GM23248 (cell line): ENCODE measurements at regions not wholly inside any gene's neighbourhood (a gene's known extent, or its start where the extent isn't known, plus 50 kb on each side); places are given as distances from the start of the nearest gene placed in this dataset.

ENCODE experiments used
- DNase-seq: peaks from one replicate; pipeline ENCODE4 v3.0.0-alpha.2; 2015
- H2AFZ ChIP-seq: fragments of 200-600 bp; sonication (generic); 2 replicates; pipeline ENCODE4 v1.6.1; 2016; ENCODE audit warnings: antibody characterized with exemption
- H3F3A ChIP-seq: fragments of 200-600 bp; sonication (generic); 2 replicates; pipeline ENCODE4 v1.6.1; 2016; ENCODE audit warnings: mild to moderate bottlenecking, antibody characterized with exemption, mixed run types; ENCODE audit not compliant: insufficient read depth
- H3K27ac ChIP-seq: fragments of 200-600 bp; sonication (generic); 2 replicates; pipeline ENCODE4 v1.5.1; 2016; ENCODE audit warnings: mild to moderate bottlenecking
- H3K27me3 ChIP-seq: fragments of 200-600 bp; sonication (generic); replicated peaks from 2 replicates; pipeline ENCODE4 v1.6.1; 2016; ENCODE audit warnings: mild to moderate bottlenecking; ENCODE audit not compliant: insufficient read depth
- H3K36me3 ChIP-seq: fragments of 200-600 bp; sonication (generic); 2 replicates; pipeline ENCODE4 v1.6.1; 2016; ENCODE audit warnings: low read depth, mild to moderate bottlenecking
- H3K4me1 ChIP-seq: fragments of 200-600 bp; sonication (generic); 2 replicates; pipeline ENCODE4 v1.6.1; 2016; ENCODE audit warnings: mild to moderate bottlenecking; ENCODE audit not compliant: insufficient read depth
- H3K4me2 ChIP-seq: fragments of 200-600 bp; sonication (generic); one replicate; pipeline ENCODE4 v1.6.1; 2016; ENCODE audit warnings: mild to moderate bottlenecking; ENCODE audit not compliant: unreplicated experiment
- H3K4me3 ChIP-seq: fragments of 200-600 bp; sonication (generic); 2 replicates; pipeline ENCODE4 v1.5.1; 2016; ENCODE audit warnings: mild to moderate bottlenecking
- H3K79me2 ChIP-seq: fragments of 200-600 bp; sonication (generic); 2 replicates; pipeline ENCODE4 v1.6.1; 2016; ENCODE audit warnings: mild to moderate bottlenecking; ENCODE audit not compliant: insufficient read depth
- H3K9ac ChIP-seq: fragments of 200-600 bp; sonication (generic); 2 replicates; pipeline ENCODE4 v1.6.1; 2016; ENCODE audit warnings: mild to moderate bottlenecking
- H3K9me2 ChIP-seq: fragments of 200-600 bp; sonication (generic); 2 replicates; pipeline ENCODE4 v1.6.1; 2016; ENCODE audit warnings: mixed run types, mild to moderate bottlenecking, moderate library complexity; ENCODE audit not compliant: insufficient read depth
- H3K9me3 ChIP-seq: fragments of 200-600 bp; sonication (generic); one replicate; pipeline ENCODE4 v1.6.1; 2017; ENCODE audit warnings: low read depth
- H4K20me1 ChIP-seq: fragments of 200-600 bp; sonication (generic); 2 replicates; pipeline ENCODE4 v1.6.0; 2016; ENCODE audit not compliant: insufficient read depth
- EZH2 ChIP-seq: fragments of 200-600 bp; sonication (generic); IDR thresholded peaks from 2 replicates; pipeline ENCODE4 v1.6.1; 2018; ENCODE audit warnings: antibody characterized with exemption, mild to moderate bottlenecking; ENCODE audit not compliant: insufficient read depth, poor library complexity, severe bottlenecking
- EZH2phosphoT487 ChIP-seq: fragments of 200-600 bp; sonication (generic); IDR thresholded peaks from 2 replicates; pipeline ENCODE4 v1.6.1; 2018; ENCODE audit warnings: antibody characterized with exemption, moderate library complexity, mild to moderate bottlenecking, low read depth; ENCODE audit not compliant: insufficient read depth
- WGBS, 2 experiments: methylation state at CpG; one replicate each; pipeline ENCODE4 v1.1.6; 2015 to 2017; ENCODE audit warnings: low lambda C conversion rate in 2 of 2, low coverage in 1 of 2; ENCODE audit errors: missing lambda C conversion rate in 2 of 2; 5-methylcytosine and 5-hydroxymethylcytosine counted together
- in situ Hi-C: fragments of 300-500 bp; cut with MboI; formaldehyde crosslinking; loops from 2 replicates; pipeline ENCODE4 v1.15.0; 2020

DNA sequence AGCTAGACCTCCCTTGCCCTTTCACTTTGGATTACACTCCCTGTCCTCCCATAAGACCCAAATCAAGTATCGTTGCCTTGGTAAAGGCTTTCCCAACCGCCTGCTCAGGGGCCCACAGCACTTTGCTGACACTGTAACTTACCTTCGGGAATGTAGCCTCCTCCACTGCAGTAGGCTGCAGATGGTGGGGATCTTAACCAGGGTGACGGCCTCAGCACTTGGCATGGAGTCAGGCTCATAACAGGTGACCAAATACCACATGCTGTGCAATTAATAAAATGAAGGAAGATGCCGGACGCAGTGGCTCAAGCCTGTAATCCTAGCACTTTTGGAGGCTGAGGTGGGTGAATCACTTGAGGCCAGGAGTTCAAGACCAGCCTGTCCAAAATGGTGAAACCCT is 88.7 kb upstream of the IRF2BP2 start:
- Histone ChIP-seq H3K4me1 (peaks cover 11% of the 10 kb centered on the region), H3K4me2 (no peak overlapping the region), H3K9ac (no peak overlapping the region), H3K4me3 (no peak overlapping the region), H3K9me3 (no peaks in the 10 kb centered on the region), H3K27ac (no peak overlapping the region), H3K79me2 (no peaks in the 10 kb centered on the region), H3F3A (peaks cover 12% of the 10 kb centered on the region), H3K36me3 (no peaks in the 10 kb centered on the region), H2AFZ (no peak overlapping the region), H3K9me2 (no peaks in the 10 kb centered on the region), H4K20me1 (no peaks in the 10 kb centered on the region), H3K27me3 (no peaks in the 10 kb centered on the region)
- in situ Hi-C loops = no loop called here
- 94 to 98% methylated on average over 6 of the region's 6 CpGs for WGBS, 2 experiments
- no peak for TF ChIP-seq EZH2phosphoT487
- TF ChIP-seq EZH2 = no peak
- no peak for DNase-seq

DNA sequence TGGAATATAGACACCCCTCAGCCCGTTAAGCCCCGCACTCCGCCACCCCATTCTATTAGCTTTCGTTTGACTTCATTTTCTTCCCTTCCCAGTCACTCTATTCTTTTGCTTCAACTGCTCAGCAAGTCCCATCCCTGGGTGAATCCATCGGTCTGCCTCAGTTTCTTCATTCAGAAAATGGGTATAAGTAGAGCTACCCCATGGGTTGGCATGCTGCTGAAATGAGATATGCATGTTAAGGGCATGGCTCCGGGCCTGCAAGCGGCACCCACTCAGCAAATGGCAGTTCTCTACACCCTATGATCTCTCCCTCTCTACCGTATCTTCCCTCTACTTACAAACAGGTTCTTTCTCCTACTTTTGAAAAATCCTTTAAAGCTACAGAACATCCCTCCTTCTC is 87.8 kb upstream of the IRF2BP2 start:
- Histone ChIP-seq H2AFZ (no peak overlapping the region), H4K20me1 (no peaks in the 10 kb centered on the region), H3K36me3 (no peaks in the 10 kb centered on the region), H3K9me2 (no peaks in the 10 kb centered on the region), H3K9ac (no peak overlapping the region), H3K27ac (no peak overlapping the region), H3K4me3 (no peak overlapping the region), H3K9me3 (no peaks in the 10 kb centered on the region), H3K27me3 (no peaks in the 10 kb centered on the region), H3K79me2 (no peaks in the 10 kb centered on the region), H3K4me2 (no peak overlapping the region), H3K4me1 (peaks cover 11% of the 10 kb centered on the region), H3F3A (peaks cover 12% of the 10 kb centered on the region)
- no peak for DNase-seq
- 85 to 91% methylated on average over 8 of the region's 8 CpGs for WGBS, 2 experiments
- TF ChIP-seq EZH2phosphoT487 (no peak), EZH2 (no peak)
- in situ Hi-C loops = no loop called here

DNA sequence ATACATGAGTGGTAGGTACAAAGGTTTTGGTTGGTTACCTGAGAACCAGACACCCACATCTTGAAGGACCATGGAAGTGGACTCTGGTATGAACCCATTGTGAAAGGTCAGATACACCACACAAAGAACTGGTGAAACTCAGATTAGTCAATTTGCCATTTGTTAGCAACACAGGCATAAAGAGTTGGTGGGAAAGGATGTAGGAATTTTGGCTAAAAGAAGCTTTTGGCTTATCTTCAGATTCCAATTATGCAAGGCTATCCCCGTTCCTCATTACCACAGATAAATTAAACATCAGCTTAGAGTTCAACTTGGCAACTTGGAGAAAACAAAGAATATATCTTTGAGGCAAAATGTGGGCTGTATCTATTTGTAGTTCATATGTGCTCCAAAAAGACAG is 87.0 kb upstream of the IRF2BP2 start:
- Histone ChIP-seq H2AFZ (no peak overlapping the region), H4K20me1 (no peaks in the 10 kb centered on the region), H3K27ac (no peak overlapping the region), H3K4me2 (no peak overlapping the region), H3K9ac (no peak overlapping the region), H3K79me2 (no peaks in the 10 kb centered on the region), H3K36me3 (no peaks in the 10 kb centered on the region), H3K4me3 (no peak overlapping the region), H3K9me2 (no peaks in the 10 kb centered on the region), H3K4me1 (peaks cover 11% of the 10 kb centered on the region), H3K27me3 (no peaks in the 10 kb centered on the region), H3F3A (peaks cover 12% of the 10 kb centered on the region), H3K9me3 (no peaks in the 10 kb centered on the region)
- TF ChIP-seq EZH2 (no peak), EZH2phosphoT487 (no peak)
- no peak for DNase-seq
- 14 to 18% methylated on average over 1 of the region's 1 CpG for WGBS, 2 experiments
- in situ Hi-C loops = no loop called here

GRCh38 chr1:234696148-234696576 is 86.2 kb upstream of the IRF2BP2 start:
- H3K27ac ChIP-seq = no peak overlapping the region
- no peaks in the 10 kb centered on the region for H3K9me3 ChIP-seq
- H3K27me3 ChIP-seq = no peaks in the 10 kb centered on the region
- TF ChIP-seq EZH2 = no peak
- TF ChIP-seq EZH2phosphoT487 = no peak
- no peaks in the 10 kb centered on the region for H4K20me1 ChIP-seq
- no peaks in the 10 kb centered on the region for H3K79me2 ChIP-seq
- peaks cover 11% of the 10 kb centered on the region for H3K4me1 ChIP-seq
- H2AFZ ChIP-seq = no peak overlapping the region
- no peak overlapping the region for H3K9ac ChIP-seq
- 72 to 75% methylated on average over 11 of the region's 11 CpGs for WGBS, 2 experiments
- in situ Hi-C loops = no loop called here
- no peaks in the 10 kb centered on the region for H3K9me2 ChIP-seq
- H3K36me3 ChIP-seq = no peaks in the 10 kb centered on the region
- DNase-seq = no peak
- H3K4me2 ChIP-seq = no peak overlapping the region
- no peak overlapping the region for H3K4me3 ChIP-seq
- H3F3A ChIP-seq = peaks cover 12% of the 10 kb centered on the region

DNA sequence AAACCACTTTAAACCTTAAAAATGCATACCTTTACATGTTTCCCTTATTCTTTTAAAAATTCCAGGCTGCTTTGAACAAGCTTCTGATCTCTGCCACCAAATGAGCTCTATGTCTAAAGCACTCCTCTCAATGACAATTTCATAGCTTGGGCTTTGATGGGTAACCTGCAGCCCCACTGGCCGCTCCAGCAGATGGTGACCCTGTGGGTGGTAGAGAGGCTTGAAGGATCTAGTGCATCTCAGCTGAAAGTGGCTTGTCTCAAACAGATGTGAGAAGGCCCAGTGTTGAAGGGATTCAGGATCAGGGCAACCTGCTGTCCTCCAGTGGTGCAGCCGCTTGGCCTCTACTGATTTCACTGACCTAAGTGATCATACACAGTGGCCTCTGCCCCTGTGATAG is 84.7 kb upstream of the IRF2BP2 start:
- Histone ChIP-seq H3K27me3 (no peaks in the 10 kb centered on the region), H3K36me3 (no peaks in the 10 kb centered on the region), H3K4me1 (no peaks in the 10 kb centered on the region), H3K27ac (no peak overlapping the region), H3K79me2 (no peaks in the 10 kb centered on the region), H2AFZ (no peak overlapping the region), H3K4me3 (no peak overlapping the region), H3K9me2 (no peaks in the 10 kb centered on the region), H3K4me2 (no peak overlapping the region), H4K20me1 (no peaks in the 10 kb centered on the region), H3K9me3 (no peaks in the 10 kb centered on the region), H3K9ac (no peak overlapping the region), H3F3A (peaks cover 2% of the 10 kb centered on the region; the same call in 1 of the 2 replicates)
- DNase-seq = no peak
- TF ChIP-seq EZH2phosphoT487 (no peak), EZH2 (no peak)
- 45 to 47% methylated on average over 2 of the region's 2 CpGs for WGBS, 2 experiments
- in situ Hi-C loops = no loop called here
